Stimulated activated CD8-positive, alpha-beta memory T cell treated with anti-CD3 and anti-CD28 coated beads, Interleukin-15, amount 100 ng/mL, for 1 hour (primary cell): ENCODE measurements at regions not wholly inside any gene's neighbourhood (a gene's known extent, or its start where the extent isn't known, plus 50 kb on each side); places are given as distances from the start of the nearest gene placed in this dataset.

Experiments used
- DNase-seq: peaks from one replicate; pipeline ENCODE4 v3.0.0-alpha.2; 2020; ENCODE audit warnings: low read depth

DNA sequence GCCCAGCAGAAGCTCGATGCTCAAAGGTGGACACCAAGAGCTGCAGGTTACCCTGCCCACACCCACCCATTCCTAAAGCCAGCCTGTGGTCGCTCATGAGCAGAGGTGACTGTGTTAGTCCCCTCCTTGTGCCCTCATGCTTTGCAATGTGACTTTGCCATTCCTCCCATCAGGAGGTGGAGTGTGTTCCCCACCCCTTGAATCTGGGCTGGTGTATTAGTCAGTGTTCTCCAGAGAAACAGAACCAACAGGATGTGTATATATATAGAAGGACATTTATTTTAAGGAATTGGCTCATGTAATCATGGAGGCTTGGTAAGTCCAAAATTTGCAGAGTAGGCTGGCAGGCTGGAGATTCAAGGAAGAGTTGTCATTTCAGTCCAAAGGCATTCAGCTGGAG is 54.4 kb upstream of the RNF24 start:
- no peak for DNase-seq

DNA sequence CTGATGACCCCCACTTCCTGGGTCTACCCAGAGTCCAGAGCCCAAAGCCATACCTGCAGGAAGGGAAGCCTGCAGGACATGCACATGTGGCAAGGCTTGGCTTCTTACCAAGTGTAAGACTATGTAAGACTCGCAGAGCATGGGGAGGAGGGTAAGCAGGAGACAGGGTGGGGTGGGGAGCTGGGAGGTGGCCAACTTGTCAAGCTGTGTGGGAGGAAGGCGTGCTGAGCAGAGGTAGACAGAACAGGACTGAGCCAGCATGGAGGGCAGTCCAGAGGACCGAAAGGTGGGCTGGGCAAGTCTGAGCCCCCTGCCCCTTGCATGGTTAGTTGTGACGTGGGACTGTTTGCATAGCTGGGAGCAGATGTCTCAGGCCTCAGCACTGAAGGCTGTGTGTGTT is 53.4 kb upstream of the RNF24 start:
- no peak for DNase-seq

DNA sequence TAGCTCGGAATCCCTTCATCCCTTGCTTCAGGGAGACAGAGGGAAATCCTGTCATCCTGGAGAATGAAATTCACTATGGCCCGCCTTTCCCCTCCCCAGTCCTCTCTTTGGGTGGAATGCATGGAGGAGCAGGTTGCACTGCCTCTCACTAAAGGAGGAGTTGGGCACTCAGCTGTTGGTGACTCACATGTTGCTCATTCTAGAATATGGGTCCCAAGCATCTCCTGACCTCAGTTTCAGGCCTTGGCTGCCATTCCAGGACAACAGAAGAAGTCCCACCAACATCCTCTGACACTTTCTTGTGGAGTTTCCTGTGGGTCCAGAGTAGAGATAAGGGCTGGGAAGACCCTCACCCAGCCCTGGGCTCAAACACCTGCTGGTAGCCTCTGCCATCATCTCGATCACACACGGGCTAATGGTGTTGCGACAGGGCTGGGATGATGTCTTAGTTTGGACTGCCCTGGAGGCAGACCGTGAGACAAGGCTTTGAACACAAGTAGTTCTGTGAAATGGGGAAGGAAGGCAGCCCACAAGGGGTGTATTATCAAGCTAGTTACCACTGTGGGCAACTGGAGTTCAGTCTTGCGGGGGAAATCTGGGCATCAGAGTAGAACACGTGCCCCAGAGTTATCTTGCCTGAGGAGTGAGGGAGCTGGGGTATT is 52.4 kb upstream of the RNF24 start:
- DNase-seq, result no peak

DNA sequence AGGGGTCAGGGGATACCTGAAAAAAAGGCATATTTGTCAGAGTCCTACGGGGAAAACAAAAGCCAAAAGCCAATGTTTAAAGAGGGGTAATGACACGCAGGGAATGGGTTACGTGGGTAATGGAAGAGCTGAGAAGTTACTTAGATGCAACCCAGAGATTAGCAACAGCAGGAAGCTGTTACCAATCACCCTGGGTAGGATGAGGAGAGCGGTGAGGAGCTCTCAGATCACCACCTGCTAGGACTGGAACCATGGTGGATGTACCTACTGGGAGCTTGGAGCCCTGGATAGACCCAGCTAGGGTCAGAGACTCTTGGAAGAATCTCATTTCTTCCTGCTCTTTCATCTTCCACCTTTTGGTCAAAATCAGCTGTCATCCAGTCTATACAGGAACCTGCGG is 51.2 kb upstream of the RNF24 start:
- no peak for DNase-seq

DNA sequence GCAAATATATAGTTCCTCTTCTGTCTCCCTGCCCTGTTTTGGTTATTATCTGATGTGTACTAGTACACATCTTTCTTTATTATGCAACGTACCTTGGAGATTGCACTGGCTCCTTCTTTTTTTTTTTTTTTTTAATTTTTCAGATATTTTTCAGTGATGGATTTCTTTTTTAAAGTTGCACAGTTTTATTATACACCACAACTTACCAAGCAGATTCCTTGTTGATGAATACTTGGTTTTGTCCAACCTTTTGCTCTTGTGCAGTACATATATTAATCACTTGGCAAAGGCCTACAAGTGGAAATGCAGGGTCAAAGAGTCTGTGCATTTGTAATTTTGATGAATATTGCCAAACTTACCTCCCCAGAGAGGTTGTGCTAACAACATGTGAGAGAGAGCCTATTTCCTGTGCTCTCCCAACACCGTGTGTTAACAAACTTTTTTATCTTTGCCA is 50.1 kb upstream of the RNF24 start:
- DNase-seq, result no peak
